NCI-H2196 treated with DMSO at 0.1 percent for 48 hours (cell line): ENCODE measurements at regions not wholly inside any gene's neighbourhood (a gene's known extent, or its start where the extent isn't known, plus 50 kb on each side); places are given as distances from the start of the nearest gene placed in this dataset.
"Not testable (repeated sequence)": the region's sequence is repeated elsewhere in the genome, so short reads cannot be mapped to it uniquely, and the experiment has no call there.

ENCODE experiments used
- DNase-seq: peaks from one replicate; lab custom pipeline; 2025; ENCODE audit not compliant: unreplicated experiment; lab: John Stamatoyannopoulos, UW

GRCh38 chr18:70414315-70414900 lies 125.6 kb downstream of the SOCS6 start:
- DNase-seq = no peak

- DNase-seq = no peak
Observed at GRCh38 chr18:70413455-70413854, 124.6 kb downstream of the SOCS6 start.

GRCh38 chr18:70411876-70412435 lies 123.1 kb downstream of the SOCS6 start:
- no peak for DNase-seq

- DNase-seq = no peak
Observed at GRCh38 chr18:70411307-70411706, 122.5 kb downstream of the SOCS6 start.

GRCh38 chr18:70405052-70405451 lies 116.2 kb downstream of the SOCS6 start:
- no peak for DNase-seq

- no peak for DNase-seq
Observed at GRCh38 chr18:70400476-70400875, 111.6 kb downstream of the SOCS6 start.

- no peak for DNase-seq
Observed at GRCh38 chr18:70398076-70398475, 109.2 kb downstream of the SOCS6 start.

- no peak for DNase-seq
Observed at GRCh38 chr18:70397259-70397925, 108.5 kb downstream of the SOCS6 start.

- DNase-seq = not testable (repeated sequence)
Observed at GRCh38 chr18:70395771-70396170, 106.9 kb downstream of the SOCS6 start.

- no peak for DNase-seq
Observed at GRCh38 chr18:70394672-70395071, 105.8 kb downstream of the SOCS6 start.

GRCh38 chr18:70390371-70391090 lies 101.7 kb downstream of the SOCS6 start:
- DNase-seq = no peak

GRCh38 chr18:70389036-70389435 lies 100.2 kb downstream of the SOCS6 start:
- DNase-seq = not testable (repeated sequence)

- no peak for DNase-seq
Observed at GRCh38 chr18:70387027-70387426, 98.2 kb downstream of the SOCS6 start.

- no peak for DNase-seq
Observed at GRCh38 chr18:70386582-70386981, 97.7 kb downstream of the SOCS6 start.

GRCh38 chr18:70385474-70385873 lies 96.6 kb downstream of the SOCS6 start:
- DNase-seq = no peak

- no peak for DNase-seq
Observed at GRCh38 chr18:70384181-70384790, 95.4 kb downstream of the SOCS6 start.

GRCh38 chr18:70382992-70383717 lies 94.3 kb downstream of the SOCS6 start:
- DNase-seq = no peak

GRCh38 chr18:70382017-70382416 lies 93.2 kb downstream of the SOCS6 start:
- no peak for DNase-seq

GRCh38 chr18:70380915-70381896 lies 92.4 kb downstream of the SOCS6 start:
- DNase-seq = no peak
